ENCODE measurements at regions not wholly inside any gene's neighbourhood (a gene's known extent, or its start where the extent isn't known, plus 50 kb on each side); places are given as distances from the start of the nearest gene placed in this dataset.

- TF ChIP-seq, protein P1, sequence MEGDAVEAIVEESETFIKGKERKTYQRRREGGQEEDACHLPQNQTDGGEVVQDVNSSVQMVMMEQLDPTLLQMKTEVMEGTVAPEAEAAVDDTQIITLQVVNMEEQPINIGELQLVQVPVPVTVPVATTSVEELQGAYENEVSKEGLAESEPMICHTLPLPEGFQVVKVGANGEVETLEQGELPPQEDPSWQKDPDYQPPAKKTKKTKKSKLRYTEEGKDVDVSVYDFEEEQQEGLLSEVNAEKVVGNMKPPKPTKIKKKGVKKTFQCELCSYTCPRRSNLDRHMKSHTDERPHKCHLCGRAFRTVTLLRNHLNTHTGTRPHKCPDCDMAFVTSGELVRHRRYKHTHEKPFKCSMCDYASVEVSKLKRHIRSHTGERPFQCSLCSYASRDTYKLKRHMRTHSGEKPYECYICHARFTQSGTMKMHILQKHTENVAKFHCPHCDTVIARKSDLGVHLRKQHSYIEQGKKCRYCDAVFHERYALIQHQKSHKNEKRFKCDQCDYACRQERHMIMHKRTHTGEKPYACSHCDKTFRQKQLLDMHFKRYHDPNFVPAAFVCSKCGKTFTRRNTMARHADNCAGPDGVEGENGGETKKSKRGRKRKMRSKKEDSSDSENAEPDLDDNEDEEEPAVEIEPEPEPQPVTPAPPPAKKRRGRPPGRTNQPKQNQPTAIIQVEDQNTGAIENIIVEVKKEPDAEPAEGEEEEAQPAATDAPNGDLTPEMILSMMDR (IDR thresholded peaks at IDR 0.05; ENCODE audit: insufficient read depth, low read length, poor library complexity, severe bottlenecking), result no peak
- H3K27me3 ChIP-seq (replicated peaks; ENCODE audit: control insufficient read depth, insufficient read depth, low read length), result no peaks in the 10 kb centered on the region
- no peaks in the 10 kb centered on the region for H3K36me3 ChIP-seq (ENCODE audit: control insufficient read depth, insufficient read depth, low read length)
- no peak overlapping the region for H3K4me3 ChIP-seq (replicated peaks; ENCODE audit: low read depth, low read length)
- no peak for DNase-seq (ENCODE audit: extremely low read depth, insufficient read length)
Measured at GRCh38 chr10:29098423-29098822, 190.4 kb upstream of the LYZL1 start.

DNA sequence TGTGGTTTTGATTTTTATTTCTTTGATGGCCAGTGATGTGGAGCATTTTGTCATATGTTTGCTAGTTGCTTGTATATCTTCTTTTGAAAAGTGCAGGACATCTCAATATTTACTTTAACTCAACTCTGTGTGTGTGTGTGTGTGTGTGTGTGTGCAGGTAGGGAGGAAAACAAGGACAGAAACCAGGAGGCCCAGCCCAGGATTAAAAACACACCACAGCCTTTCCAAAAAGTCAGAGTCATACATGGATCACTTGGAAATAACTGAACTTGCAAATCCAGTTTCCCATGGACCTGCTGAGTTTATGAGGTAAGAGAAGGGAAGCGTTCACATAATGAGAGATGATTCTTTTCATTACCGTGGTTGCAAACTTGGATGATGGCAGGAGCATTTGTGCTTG is 189.9 kb upstream of the LYZL1 start:
- no peaks in the 10 kb centered on the region for H3K27me3 ChIP-seq (replicated peaks; ENCODE audit: control insufficient read depth, insufficient read depth, low read length)
- DNase-seq (ENCODE audit: extremely low read depth, insufficient read length), result no peak
- TF ChIP-seq, protein P1 (IDR thresholded peaks at IDR 0.05; ENCODE audit: insufficient read depth, low read length, poor library complexity, severe bottlenecking), result no peak
- no peaks in the 10 kb centered on the region for H3K36me3 ChIP-seq (ENCODE audit: control insufficient read depth, insufficient read depth, low read length)
- no peak overlapping the region for H3K4me3 ChIP-seq (replicated peaks; ENCODE audit: low read depth, low read length)

GRCh38 chr10:29099415-29099814 is 189.5 kb upstream of the LYZL1 start:
- TF ChIP-seq, protein P1 (IDR thresholded peaks at IDR 0.05; ENCODE audit: insufficient read depth, low read length, poor library complexity, severe bottlenecking), result no peak
- H3K27me3 ChIP-seq (replicated peaks; ENCODE audit: control insufficient read depth, insufficient read depth, low read length), result no peaks in the 10 kb centered on the region
- no peaks in the 10 kb centered on the region for H3K36me3 ChIP-seq (ENCODE audit: control insufficient read depth, insufficient read depth, low read length)

DNA sequence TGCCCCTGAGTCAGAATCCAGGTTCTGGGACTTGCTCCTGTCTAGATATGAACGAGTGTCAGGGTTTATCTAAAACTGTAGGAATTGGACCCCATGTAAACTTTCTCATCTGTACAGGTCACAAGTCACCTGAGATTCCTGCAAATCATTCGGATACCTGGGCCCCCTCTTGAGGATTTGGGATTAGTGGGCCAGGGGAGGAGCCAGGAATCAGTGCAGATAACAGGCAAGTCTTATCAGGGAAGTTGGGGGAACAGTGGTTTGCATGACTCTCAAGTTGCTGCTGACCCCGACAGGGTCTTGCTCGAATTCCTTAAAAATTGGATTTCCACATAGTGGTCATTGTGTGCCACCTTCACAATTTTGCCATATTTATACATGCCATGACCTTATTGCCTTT is 188.4 kb upstream of the LYZL1 start:
- H3K27me3 ChIP-seq (replicated peaks; ENCODE audit: control insufficient read depth, insufficient read depth, low read length), result no peaks in the 10 kb centered on the region
- no peak overlapping the region for H3K4me3 ChIP-seq (replicated peaks; ENCODE audit: low read depth, low read length)
- TF ChIP-seq, protein P1 (IDR thresholded peaks at IDR 0.05; ENCODE audit: insufficient read depth, low read length, poor library complexity, severe bottlenecking), result no peak
- DNase-seq (ENCODE audit: extremely low read depth, insufficient read length), result no peak
- H3K36me3 ChIP-seq (ENCODE audit: control insufficient read depth, insufficient read depth, low read length), result no peaks in the 10 kb centered on the region

More at GRCh38 chr10:29099415-29099814, 189.5 kb upstream of the LYZL1 start:
- no peak overlapping the region for H3K4me3 ChIP-seq (replicated peaks; ENCODE audit: low read depth, low read length)
- DNase-seq (ENCODE audit: extremely low read depth, insufficient read length), result no peak

GRCh38 chr10:29102233-29102632 is 186.6 kb upstream of the LYZL1 start:
- TF ChIP-seq, protein P1 (IDR thresholded peaks at IDR 0.05; ENCODE audit: insufficient read depth, low read length, poor library complexity, severe bottlenecking), result no peak
- Histone ChIP-seq H3K27me3 (replicated peaks; ENCODE audit: control insufficient read depth, insufficient read depth, low read length) (no peaks in the 10 kb centered on the region), H3K4me3 (replicated peaks; ENCODE audit: low read depth, low read length) (no peak overlapping the region), H3K36me3 (ENCODE audit: control insufficient read depth, insufficient read depth, low read length) (no peaks in the 10 kb centered on the region)
- no peak for DNase-seq (ENCODE audit: extremely low read depth, insufficient read length)

DNA sequence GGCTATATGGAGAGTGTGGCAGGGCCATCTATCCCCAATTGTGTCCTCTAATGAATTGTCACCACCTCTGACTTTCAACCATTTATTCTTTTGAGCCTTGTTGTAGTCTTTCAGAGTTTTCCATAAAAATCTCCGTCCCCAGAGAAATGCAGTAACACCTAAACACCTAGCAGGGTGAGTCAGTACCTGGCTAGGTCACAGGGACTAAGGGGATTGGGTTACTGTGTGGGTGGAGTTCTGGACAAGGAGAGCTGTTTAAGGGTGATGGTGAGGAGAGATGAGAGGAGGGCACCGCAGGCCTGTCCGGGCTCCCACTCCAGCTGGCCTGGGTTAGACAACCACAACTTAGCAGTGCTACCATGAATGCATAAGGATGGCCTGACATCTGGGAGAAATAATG is 186.2 kb upstream of the LYZL1 start:
- DNase-seq (ENCODE audit: extremely low read depth, insufficient read length), result no peak
- H3K27me3 ChIP-seq (replicated peaks; ENCODE audit: control insufficient read depth, insufficient read depth, low read length), result no peaks in the 10 kb centered on the region
- H3K4me3 ChIP-seq (replicated peaks; ENCODE audit: low read depth, low read length), result no peak overlapping the region
- TF ChIP-seq, protein P1 (IDR thresholded peaks at IDR 0.05; ENCODE audit: insufficient read depth, low read length, poor library complexity, severe bottlenecking), result no peak
- H3K36me3 ChIP-seq (ENCODE audit: control insufficient read depth, insufficient read depth, low read length), result no peaks in the 10 kb centered on the region

Measured in GM06990 (cell line).